Activated CD8-positive, alpha-beta memory T cell treated with anti-CD3 and anti-CD28 coated beads, Interleukin-2, amount 10 ng/mL, durations not matched to agents 7 days and 5 days (primary cell): ENCODE measurements at regions not wholly inside any gene's neighbourhood (a gene's known extent, or its start where the extent isn't known, plus 50 kb on each side); places are given as distances from the start of the nearest gene placed in this dataset.

Source experiments
- ATAC-seq: fragments of 150-1000 bp; cut with Tn5 transposase; one replicate; pipeline ENCODE4 v1.10.0; 2021; ENCODE audit warnings: moderate library complexity
- CTCF ChIA-PET: fragments of 350-600 bp; sonication (Branson Sonifier 250); formaldehyde crosslinking; loops from one replicate; lab custom pipeline; 2021; ENCODE audit warnings: antibody characterized with exemption; lab: Charles Lee
- DNase-seq: peaks from one replicate; pipeline ENCODE4 v3.0.0-alpha.2; 2020
- H3K27ac Mint-ChIP-seq: one replicate; pipeline ENCODE4 v1.8.0; 2021; ENCODE audit warnings: mild to moderate bottlenecking, mixed read lengths
- H3K27me3 Mint-ChIP-seq: one replicate; pipeline ENCODE4 v1.8.0; 2021; ENCODE audit warnings: mixed read lengths
- H3K36me3 Mint-ChIP-seq: one replicate; pipeline ENCODE4 v1.8.0; 2021; ENCODE audit warnings: mild to moderate bottlenecking, mixed read lengths
- H3K4me1 Mint-ChIP-seq: one replicate; pipeline ENCODE4 v1.8.0; 2021; ENCODE audit warnings: mixed read lengths
- H3K4me3 Mint-ChIP-seq: one replicate; pipeline ENCODE4 v1.8.0; 2021; ENCODE audit warnings: mild to moderate bottlenecking, moderate library complexity, mixed read lengths
- H3K9me3 Mint-ChIP-seq: one replicate; pipeline ENCODE4 v1.8.0; 2022; ENCODE audit warnings: low read depth, mixed read lengths

DNA sequence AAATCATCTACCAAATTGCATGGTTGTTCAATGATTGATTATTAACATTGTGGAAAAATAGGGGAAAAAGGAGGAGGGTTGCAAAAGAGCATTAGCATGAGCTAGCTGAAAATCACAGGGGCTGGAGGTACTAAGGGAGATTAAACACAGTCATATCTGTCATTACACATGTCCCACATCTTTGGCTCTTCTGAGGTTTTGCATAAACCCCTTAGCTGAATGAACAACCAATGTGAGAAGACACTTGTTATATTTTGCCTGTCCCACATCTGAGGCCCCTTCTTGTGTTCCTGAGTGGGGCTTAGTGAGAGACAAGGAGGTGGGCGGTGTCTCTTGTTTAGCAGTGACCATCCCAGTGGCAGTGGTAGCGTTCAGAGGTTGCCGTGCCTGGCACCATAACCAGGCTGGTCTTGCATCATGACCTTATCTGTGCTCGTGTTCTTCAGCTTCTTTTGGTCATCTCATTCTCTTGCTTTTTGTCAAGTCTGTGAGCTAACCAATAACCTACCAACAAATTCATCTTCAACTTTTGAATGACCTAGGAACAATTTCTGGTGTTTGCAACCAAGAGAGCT is 95.6 kb downstream of the MID1IP1 start:
- ATAC-seq (no peak), DNase-seq (no peak)
- Mint-ChIP-seq H3K27ac (no peak overlapping the region), H3K27me3 (no peaks in the 10 kb centered on the region), H3K36me3 (no peaks in the 10 kb centered on the region), H3K4me1 (peaks cover 9% of the 10 kb centered on the region), H3K4me3 (no peak overlapping the region), H3K9me3 (no peaks in the 10 kb centered on the region)
- CTCF ChIA-PET, result no interaction called here

DNA sequence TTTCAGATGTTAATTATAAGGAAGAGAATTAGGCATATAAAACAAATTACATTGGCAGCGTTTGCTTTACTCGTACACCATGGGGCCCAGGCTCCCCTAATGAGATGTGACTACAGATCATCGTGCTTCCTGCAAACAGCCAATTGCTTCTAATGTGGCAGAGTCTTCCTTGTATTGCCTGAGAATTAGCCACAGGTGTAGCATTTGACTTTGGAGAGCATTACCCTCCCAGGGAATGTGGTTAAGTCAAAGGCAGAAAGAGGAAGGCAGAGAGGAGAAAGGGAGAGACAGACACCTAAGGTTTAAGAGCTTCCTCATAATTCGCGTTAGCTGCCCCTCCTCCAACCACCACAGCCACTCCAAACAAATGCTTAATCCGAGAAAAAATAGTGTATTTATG is 97.0 kb downstream of the MID1IP1 start:
- no peaks in the 10 kb centered on the region for H3K27me3 Mint-ChIP-seq
- no peak overlapping the region for H3K27ac Mint-ChIP-seq
- no peak for DNase-seq
- no peak for ATAC-seq
- H3K4me3 Mint-ChIP-seq, result no peak overlapping the region
- CTCF ChIA-PET, result no interaction called here
- no peaks in the 10 kb centered on the region for H3K9me3 Mint-ChIP-seq
- peaks cover 4% of the 10 kb centered on the region for H3K4me1 Mint-ChIP-seq
- no peaks in the 10 kb centered on the region for H3K36me3 Mint-ChIP-seq

DNA sequence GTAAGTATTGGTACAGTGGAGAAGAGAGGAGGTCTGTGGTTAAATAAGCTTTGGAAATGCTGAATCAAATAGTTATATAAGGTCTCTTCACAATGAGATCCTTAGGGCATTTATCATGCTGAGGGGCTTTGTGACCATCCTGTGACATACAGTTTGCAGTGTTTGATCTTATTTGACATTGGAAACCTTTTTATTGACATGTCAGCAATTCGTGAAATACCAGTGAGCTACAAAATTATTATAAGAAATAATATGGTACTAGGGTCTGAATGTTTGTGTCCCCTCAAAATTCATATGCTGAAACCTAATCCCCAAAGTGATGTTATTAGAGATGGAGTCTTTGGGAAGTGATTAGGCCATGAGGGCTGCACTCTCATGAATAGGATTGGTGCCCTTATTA is 98.4 kb downstream of the MID1IP1 start:
- no peak for DNase-seq
- no peaks in the 10 kb centered on the region for H3K9me3 Mint-ChIP-seq
- ATAC-seq, result no peak
- no peak overlapping the region for H3K27ac Mint-ChIP-seq
- H3K27me3 Mint-ChIP-seq, result no peaks in the 10 kb centered on the region
- H3K4me3 Mint-ChIP-seq, result no peak overlapping the region
- no peaks in the 10 kb centered on the region for H3K36me3 Mint-ChIP-seq
- peaks cover 4% of the 10 kb centered on the region for H3K4me1 Mint-ChIP-seq
- CTCF ChIA-PET, result no interaction called here

DNA sequence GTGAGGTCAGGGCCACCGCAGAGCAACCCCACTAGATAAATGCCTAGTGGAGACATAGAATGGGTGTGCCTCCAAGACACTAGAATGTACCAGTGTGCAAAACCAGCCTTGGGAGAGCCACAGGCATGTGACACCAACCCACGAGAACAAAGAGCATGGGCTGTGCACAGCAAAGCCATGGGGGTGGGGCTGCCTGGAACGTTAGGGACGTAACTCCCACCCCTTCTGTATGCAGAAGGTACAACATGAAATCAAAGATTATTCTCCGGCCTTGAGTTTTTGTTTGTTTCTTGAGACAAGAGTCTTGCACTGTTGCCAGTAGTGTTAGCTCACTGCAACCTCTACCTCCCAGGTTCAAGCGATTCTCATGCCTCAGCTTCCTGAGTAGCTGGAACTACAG is 99.5 kb downstream of the MID1IP1 start:
- peaks cover 4% of the 10 kb centered on the region for H3K4me1 Mint-ChIP-seq
- DNase-seq (no peak), ATAC-seq (no peak)
- H3K9me3 Mint-ChIP-seq, result no peaks in the 10 kb centered on the region
- H3K27ac Mint-ChIP-seq, result no peak overlapping the region
- no peaks in the 10 kb centered on the region for H3K27me3 Mint-ChIP-seq
- no peaks in the 10 kb centered on the region for H3K36me3 Mint-ChIP-seq
- CTCF ChIA-PET, result no interaction called here
- no peak overlapping the region for H3K4me3 Mint-ChIP-seq

DNA sequence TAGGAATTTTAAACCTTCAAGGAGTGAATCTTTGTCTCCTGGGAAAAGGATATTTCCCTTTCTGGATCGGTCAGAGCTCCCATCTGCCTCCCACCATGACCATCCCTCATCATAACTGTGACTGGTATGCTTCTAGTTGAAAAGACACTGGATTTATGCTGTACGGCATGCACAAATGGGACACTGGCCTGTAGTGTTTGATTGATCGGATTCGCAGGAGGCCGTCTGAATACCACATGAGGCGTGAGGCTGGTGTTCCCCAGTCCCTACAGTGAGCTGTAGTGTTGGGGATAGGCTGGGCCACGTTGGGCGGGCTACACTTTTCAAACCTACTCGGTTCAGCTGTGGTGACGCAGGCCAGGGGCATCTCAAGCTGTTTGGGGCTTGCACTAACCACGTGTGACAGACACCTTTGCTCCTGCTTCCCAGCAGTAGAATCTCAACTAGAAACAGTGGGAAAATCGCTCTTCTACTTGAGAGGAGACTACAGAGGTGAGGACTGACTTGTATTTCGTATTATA is 101.8 kb downstream of the MID1IP1 start:
- no peak overlapping the region for H3K27ac Mint-ChIP-seq
- no peak overlapping the region for H3K4me3 Mint-ChIP-seq
- no peaks in the 10 kb centered on the region for H3K9me3 Mint-ChIP-seq
- DNase-seq, result no peak
- no peaks in the 10 kb centered on the region for H3K36me3 Mint-ChIP-seq
- peaks cover 3% of the 10 kb centered on the region for H3K4me1 Mint-ChIP-seq
- CTCF ChIA-PET, result no interaction called here
- H3K27me3 Mint-ChIP-seq, result no peaks in the 10 kb centered on the region
- no peak for ATAC-seq

- no peak for ATAC-seq
- no peak for DNase-seq
- Mint-ChIP-seq H3K4me3 (no peak overlapping the region), H3K36me3 (no peaks in the 10 kb centered on the region), H3K27ac (no peak overlapping the region), H3K27me3 (no peaks in the 10 kb centered on the region), H3K9me3 (no peaks in the 10 kb centered on the region), H3K4me1 (no peaks in the 10 kb centered on the region)
- CTCF ChIA-PET, result no interaction called here
These were observed 115.5 kb downstream of the MID1IP1 start for GRCh38 chrX:38916801-38917200.

- Mint-ChIP-seq H3K27me3 (no peaks in the 10 kb centered on the region), H3K36me3 (no peaks in the 10 kb centered on the region), H3K9me3 (no peaks in the 10 kb centered on the region), H3K27ac (no peak overlapping the region), H3K4me3 (no peak overlapping the region), H3K4me1 (no peaks in the 10 kb centered on the region)
- CTCF ChIA-PET, result no interaction called here
- no peak for DNase-seq
- ATAC-seq, result no peak
These were observed 116.7 kb downstream of the MID1IP1 start for GRCh38 chrX:38917954-38918353.

GRCh38 chrX:38919202-38919601 is 117.9 kb downstream of the MID1IP1 start:
- ATAC-seq, result no peak
- Mint-ChIP-seq H3K4me3 (no peak overlapping the region), H3K27ac (no peak overlapping the region), H3K27me3 (no peaks in the 10 kb centered on the region), H3K9me3 (no peaks in the 10 kb centered on the region), H3K4me1 (no peaks in the 10 kb centered on the region), H3K36me3 (no peaks in the 10 kb centered on the region)
- no peak for DNase-seq
- CTCF ChIA-PET, result no interaction called here

DNA sequence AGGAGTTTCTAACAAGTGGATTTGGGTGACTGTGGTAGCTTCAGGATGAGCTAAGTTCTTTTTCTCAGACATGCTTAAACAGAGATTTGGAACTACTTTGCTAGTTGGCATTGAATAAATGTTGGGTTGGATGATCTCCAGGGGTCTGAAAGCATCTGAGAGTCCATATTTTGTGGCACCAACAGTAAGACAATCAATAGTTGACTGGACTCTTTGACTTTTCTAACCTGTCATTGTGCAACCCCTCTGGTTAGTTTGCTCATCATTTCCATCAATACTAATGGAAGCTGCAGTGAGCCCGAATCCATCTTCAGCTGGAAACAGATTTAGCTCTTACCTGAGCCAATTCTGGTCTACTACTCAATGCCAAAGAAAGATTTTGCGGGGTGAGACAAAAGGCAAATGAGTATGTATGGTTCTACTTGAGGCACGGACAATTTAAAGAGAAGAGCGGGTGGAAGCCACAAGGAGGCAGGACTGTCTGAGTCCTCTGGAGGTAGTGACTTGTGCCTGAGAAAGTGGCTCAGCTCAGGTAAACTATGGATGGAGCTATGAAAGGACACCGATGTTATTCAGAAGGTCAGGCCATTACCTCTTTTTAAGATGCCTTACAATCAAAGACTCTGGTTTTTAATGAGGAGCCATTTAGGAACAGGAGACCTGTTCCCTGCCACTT is 118.7 kb downstream of the MID1IP1 start:
- H3K4me1 Mint-ChIP-seq, result no peaks in the 10 kb centered on the region
- H3K4me3 Mint-ChIP-seq, result no peak overlapping the region
- H3K27me3 Mint-ChIP-seq, result no peaks in the 10 kb centered on the region
- no peak for DNase-seq
- CTCF ChIA-PET, result no interaction called here
- no peaks in the 10 kb centered on the region for H3K9me3 Mint-ChIP-seq
- ATAC-seq, result no peak
- no peak overlapping the region for H3K27ac Mint-ChIP-seq
- H3K36me3 Mint-ChIP-seq, result no peaks in the 10 kb centered on the region

DNA sequence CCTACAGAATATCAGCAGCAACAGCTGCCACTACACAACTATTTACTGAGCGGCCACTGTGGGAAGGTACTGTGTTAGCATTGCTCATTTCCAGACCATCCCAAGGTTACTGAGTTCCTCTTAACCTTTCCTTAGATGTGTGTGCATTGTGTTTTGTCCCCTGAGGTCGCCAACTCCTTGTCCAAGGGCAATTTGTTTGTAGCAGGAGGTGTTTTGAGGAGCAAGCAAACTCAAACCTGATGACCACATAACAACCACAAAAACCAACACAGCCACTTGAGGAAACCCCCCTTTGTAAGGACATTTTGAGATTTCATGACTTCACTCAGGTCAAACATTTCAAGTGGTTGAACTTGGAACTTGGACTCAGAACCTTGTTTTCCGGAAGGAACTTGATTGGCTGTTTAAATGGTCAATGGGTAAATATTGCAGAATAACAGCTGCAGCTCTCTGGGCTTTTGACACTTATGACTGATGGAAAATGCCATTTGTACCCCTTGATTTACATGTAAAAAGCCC is 122.3 kb downstream of the MID1IP1 start:
- Mint-ChIP-seq H3K36me3 (no peaks in the 10 kb centered on the region), H3K4me1 (no peaks in the 10 kb centered on the region), H3K27me3 (no peaks in the 10 kb centered on the region), H3K9me3 (no peaks in the 10 kb centered on the region), H3K27ac (no peak overlapping the region), H3K4me3 (no peak overlapping the region)
- DNase-seq, result no peak
- CTCF ChIA-PET, result no interaction called here
- ATAC-seq, result no peak

- ATAC-seq, result no peak
- no peak overlapping the region for H3K27ac Mint-ChIP-seq
- CTCF ChIA-PET, result no interaction called here
- no peak for DNase-seq
- no peak overlapping the region for H3K4me3 Mint-ChIP-seq
- no peaks in the 10 kb centered on the region for H3K36me3 Mint-ChIP-seq
- H3K9me3 Mint-ChIP-seq, result no peaks in the 10 kb centered on the region
- no peaks in the 10 kb centered on the region for H3K27me3 Mint-ChIP-seq
- no peaks in the 10 kb centered on the region for H3K4me1 Mint-ChIP-seq
These were observed 126.3 kb downstream of the MID1IP1 start for GRCh38 chrX:38927592-38927991.

- no peaks in the 10 kb centered on the region for H3K4me1 Mint-ChIP-seq
- no peak overlapping the region for H3K4me3 Mint-ChIP-seq
- no peak overlapping the region for H3K27ac Mint-ChIP-seq
- H3K9me3 Mint-ChIP-seq, result no peaks in the 10 kb centered on the region
- H3K27me3 Mint-ChIP-seq, result no peaks in the 10 kb centered on the region
- no peak for DNase-seq
- no peak for ATAC-seq
- CTCF ChIA-PET, result no interaction called here
- H3K36me3 Mint-ChIP-seq, result no peaks in the 10 kb centered on the region
These were observed 128.7 kb downstream of the MID1IP1 start for GRCh38 chrX:38929966-38930421.

- DNase-seq, result no peak
- Mint-ChIP-seq H3K27ac (no peak overlapping the region), H3K9me3 (no peaks in the 10 kb centered on the region), H3K4me1 (no peaks in the 10 kb centered on the region), H3K27me3 (no peaks in the 10 kb centered on the region), H3K4me3 (no peak overlapping the region), H3K36me3 (no peaks in the 10 kb centered on the region)
- no peak for ATAC-seq
- CTCF ChIA-PET, result no interaction called here
These were observed 129.2 kb downstream of the MID1IP1 start for GRCh38 chrX:38930474-38930873.

DNA sequence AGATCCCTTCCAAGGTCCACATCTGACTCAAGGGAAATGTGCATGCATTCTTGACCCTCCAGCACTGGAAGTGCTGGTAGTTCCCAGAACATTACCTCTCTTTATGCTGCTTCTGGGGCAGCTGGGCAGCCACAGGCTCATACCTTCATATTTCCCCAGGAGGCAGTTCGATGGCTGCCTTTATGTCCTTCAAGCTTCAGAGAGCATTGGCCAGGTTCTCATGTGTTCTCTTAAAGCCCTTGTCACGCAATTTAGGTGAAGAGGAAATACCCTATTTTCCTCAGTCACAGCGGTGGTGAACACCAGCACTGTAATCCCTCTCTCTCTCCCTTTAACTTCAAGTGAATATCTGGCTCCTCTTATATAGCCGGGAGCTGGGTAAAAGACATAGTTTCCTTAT is 134.3 kb downstream of the MID1IP1 start:
- CTCF ChIA-PET, result no interaction called here
- H3K4me1 Mint-ChIP-seq, result no peaks in the 10 kb centered on the region
- H3K9me3 Mint-ChIP-seq, result no peaks in the 10 kb centered on the region
- H3K27ac Mint-ChIP-seq, result no peak overlapping the region
- H3K27me3 Mint-ChIP-seq, result no peaks in the 10 kb centered on the region
- DNase-seq, result no peak
- H3K36me3 Mint-ChIP-seq, result no peaks in the 10 kb centered on the region
- no peak for ATAC-seq
- no peak overlapping the region for H3K4me3 Mint-ChIP-seq
